H1 (cell line): ENCODE measurements at regions not wholly inside any gene's neighbourhood (a gene's known extent, or its start where the extent isn't known, plus 50 kb on each side); places are given as distances from the start of the nearest gene placed in this dataset.

ENCODE experiments used
- CTCF ChIA-PET: fragments of 300-600 bp; sonication (Branson Sonifier 250); formaldehyde crosslinking; loops from one replicate; lab custom pipeline; 2021; ENCODE audit not compliant: partially characterized antibody; lab: Charles Lee
- POLR2A ChIA-PET: fragments of 300-600 bp; sonication (Branson Sonifier 250); formaldehyde crosslinking; loops from one replicate; lab custom pipeline; 2021; ENCODE audit warnings: inconsistent platforms; ENCODE audit not compliant: partially characterized antibody; lab: Charles Lee
- DNase-seq, 2 experiments: peaks; one replicate each; pipeline versions ENCODE4 v3.0.0 to v3.0.0-alpha.2; 2010 to 2022; ENCODE audit warnings: low spot score in 2 of 2, low read depth in 1 of 2, mixed read lengths in 1 of 2
- FAIRE-seq: peaks from 2 replicates; lab custom pipeline; 2011; peaks lifted over from hg19 to GRCh38; lab: Jason Lieb, UNC
- H2AFZ ChIP-seq: 2 replicates; pipeline ENCODE4 v1.8.1; 2012; ENCODE audit warnings: low read length, inconsistent platforms
- H2AK5ac ChIP-seq: 2 replicates; pipeline ENCODE4 v1.6.1; 2013; ENCODE audit warnings: low read depth, low read length
- H2BK120ac ChIP-seq: replicated peaks from 2 replicates; pipeline ENCODE3; 2013; ENCODE audit warnings: low read depth, low read length, inconsistent platforms
- H2BK12ac ChIP-seq: 2 replicates; pipeline ENCODE4 v1.6.1; 2013; ENCODE audit warnings: low read depth, low read length
- H2BK15ac ChIP-seq: 2 replicates; pipeline ENCODE4 v1.6.1; 2013; ENCODE audit warnings: low read length
- H2BK20ac ChIP-seq: 2 replicates; pipeline ENCODE4 v1.6.1; 2013; ENCODE audit warnings: low read length
- H2BK5ac ChIP-seq: 2 replicates; pipeline ENCODE4 v1.6.1; 2013; ENCODE audit warnings: low read depth, low read length
- H3K14ac ChIP-seq: 2 replicates; pipeline ENCODE4 v1.6.1; 2013; ENCODE audit warnings: inconsistent platforms; ENCODE audit not compliant: insufficient read length
- H3K18ac ChIP-seq: 2 replicates; pipeline ENCODE4 v1.6.1; 2013; ENCODE audit warnings: low read length; ENCODE audit errors: extremely low read depth
- H3K23ac ChIP-seq: 2 replicates; pipeline ENCODE4 v1.6.1; 2013; ENCODE audit warnings: inconsistent platforms; ENCODE audit not compliant: insufficient read length
- H3K23me2 ChIP-seq: 2 replicates; pipeline ENCODE4 v1.6.1; 2013; ENCODE audit warnings: low read depth, low read length
- H3K27ac ChIP-seq: 2 replicates; pipeline ENCODE4 v1.6.1; 2011; ENCODE audit warnings: low read depth, low read length, inconsistent platforms
- H3K27me3 ChIP-seq, 4 experiments: replicated peaks in 1 of 4; 1 replicate in 1 of 4; 2 replicates in 3 of 4; pipeline versions ENCODE4 v1.6.1 to v1.8.1; 2011 to 2013; ENCODE audit warnings: low read length in 3 of 4, mild to moderate bottlenecking in 3 of 4, inconsistent platforms in 2 of 4, mixed read lengths in 2 of 4, moderate library complexity in 1 of 4; ENCODE audit not compliant: control insufficient read depth in 3 of 4, insufficient read depth in 3 of 4; ENCODE audit errors: extremely low read depth in 1 of 4
- H3K36me3 ChIP-seq, 4 experiments: 2 replicates each; pipeline versions ENCODE4 v1.6.1 to v1.8.1; 2011 to 2013; ENCODE audit warnings: mild to moderate bottlenecking in 4 of 4, low read length in 3 of 4, moderate library complexity in 2 of 4, control low read depth in 1 of 4, inconsistent platforms in 1 of 4; ENCODE audit not compliant: insufficient read depth in 4 of 4, control insufficient read depth in 2 of 4
- H3K4ac ChIP-seq: replicated peaks from 2 replicates; pipeline ENCODE3; 2013; ENCODE audit warnings: low read length, low read depth, mixed read lengths, inconsistent platforms; ENCODE audit not compliant: insufficient read length
- H3K4me1 ChIP-seq, 4 experiments: replicated peaks in 1 of 4; 1 replicate in 1 of 4; 2 replicates in 3 of 4; pipeline versions ENCODE4 v1.6.1 to v1.8.1; 2011 to 2013; ENCODE audit warnings: low read length in 3 of 4, inconsistent platforms in 2 of 4, mixed read lengths in 1 of 4; ENCODE audit not compliant: insufficient read depth in 4 of 4, control insufficient read depth in 3 of 4
- H3K4me2 ChIP-seq, 2 experiments: 2 replicates each; pipeline versions ENCODE4 v1.6.1 to v1.8.1; 2011 to 2013; ENCODE audit warnings: low read depth in 2 of 2, low read length in 2 of 2, control low read depth in 1 of 2, inconsistent platforms in 1 of 2, mild to moderate bottlenecking in 1 of 2; ENCODE audit not compliant: insufficient read depth in 1 of 2
- H3K4me3 ChIP-seq, 4 experiments: fragments of 200-600, 300-600 bp in 1 of 4; sonication (generic), shearing (Covaris generic), sonication (Bioruptor Twin) in 1 of 4; 2 replicates each; pipeline versions ENCODE4 v1.5.1 to v1.8.1; 2011 to 2016; ENCODE audit warnings: low read length in 4 of 4, low read depth in 3 of 4, control low read depth in 2 of 4, inconsistent platforms in 2 of 4, mild to moderate bottlenecking in 2 of 4, mixed read lengths in 1 of 4, moderate library complexity in 1 of 4; ENCODE audit not compliant: insufficient read depth in 2 of 4; ENCODE audit errors: extremely low read depth in 1 of 4
- H3K56ac ChIP-seq: replicated peaks from 2 replicates; pipeline ENCODE3; 2013; ENCODE audit warnings: low read depth, mild to moderate bottlenecking, mixed read lengths, low read length, inconsistent platforms; ENCODE audit not compliant: insufficient read length
- H3K79me1 ChIP-seq: 2 replicates; pipeline ENCODE4 v1.6.1; 2013; ENCODE audit warnings: low read depth, low read length, control low read depth
- H3K79me2 ChIP-seq, 2 experiments: 2 replicates each; pipeline versions ENCODE4 v1.6.1 to v1.8.1; 2012 to 2013; ENCODE audit warnings: low read length in 2 of 2, mild to moderate bottlenecking in 2 of 2, inconsistent platforms in 1 of 2; ENCODE audit not compliant: insufficient read depth in 2 of 2, control insufficient read depth in 1 of 2
- H3K9ac ChIP-seq, 4 experiments: replicated peaks in 1 of 4; 1 replicate in 1 of 4; 2 replicates in 3 of 4; pipeline versions ENCODE4 v1.6.1 to v1.8.1; 2011 to 2013; ENCODE audit warnings: low read depth in 3 of 4, low read length in 3 of 4, control low read depth in 2 of 4, mild to moderate bottlenecking in 2 of 4, moderate library complexity in 2 of 4, inconsistent platforms in 1 of 4; ENCODE audit errors: extremely low read depth in 1 of 4
- H3K9me3 ChIP-seq, 2 experiments: 2 replicates each; pipeline versions ENCODE4 v1.6.1 to v1.8.1; 2012 to 2013; ENCODE audit warnings: mild to moderate bottlenecking in 2 of 2, moderate library complexity in 2 of 2, control low read depth in 1 of 2, inconsistent platforms in 1 of 2, low read depth in 1 of 2, low read length in 1 of 2, mixed read lengths in 1 of 2; ENCODE audit not compliant: insufficient read depth in 2 of 2
- H4K20me1 ChIP-seq, 2 experiments: replicated peaks in 1 of 2; 2 replicates each; pipeline versions ENCODE3 to v1.8.1; 2011 to 2013; ENCODE audit warnings: inconsistent platforms in 2 of 2, low read length in 2 of 2, mild to moderate bottlenecking in 1 of 2; ENCODE audit not compliant: insufficient read depth in 2 of 2, control insufficient read depth in 1 of 2
- H4K5ac ChIP-seq: 2 replicates; pipeline ENCODE4 v1.6.1; 2013; ENCODE audit warnings: low read length, low read depth, mixed read lengths, inconsistent platforms; ENCODE audit not compliant: insufficient read length
- H4K8ac ChIP-seq: 2 replicates; pipeline ENCODE4 v1.8.0; 2013; ENCODE audit warnings: mild to moderate bottlenecking, moderate library complexity, low read length, inconsistent platforms; ENCODE audit not compliant: insufficient read depth; ENCODE audit errors: extremely low read depth
- H4K91ac ChIP-seq: replicated peaks from 2 replicates; pipeline ENCODE3; 2013; ENCODE audit warnings: low read length, mixed read lengths, inconsistent platforms; ENCODE audit not compliant: insufficient read length
- ASH2L ChIP-seq: fragments of 200-600, 300-600 bp; sonication (generic); IDR thresholded peaks from one replicate; pipeline ENCODE4 v1.7.1; 2017; ENCODE audit warnings: low read length
- ATF3 ChIP-seq: IDR thresholded peaks from 2 replicates; pipeline ENCODE4 v1.6.1; 2011; ENCODE audit warnings: low read depth, mild to moderate bottlenecking, low read length; ENCODE audit not compliant: insufficient read depth
- BACH1 ChIP-seq: IDR thresholded peaks from 2 replicates; pipeline ENCODE4 v1.6.1; 2012; ENCODE audit warnings: low read length, improper control_type of control experiment
- CHD1 ChIP-seq: IDR thresholded peaks from 2 replicates; pipeline ENCODE4 v1.6.1; 2012; ENCODE audit warnings: low read depth, low read length, improper control_type of control experiment
- EZH2 ChIP-seq: fragments of 200-600 bp; sonication (generic); IDR thresholded peaks from 2 replicates; pipeline ENCODE4 v1.7.1; 2012; ENCODE audit warnings: low read depth, mild to moderate bottlenecking, moderate library complexity, low read length, inconsistent platforms; ENCODE audit not compliant: severe bottlenecking
- HDAC2 ChIP-seq, 2 experiments: fragments of 300-600 bp in 1 of 2; sonication (generic) in 1 of 2; IDR thresholded peaks; 2 replicates each; pipeline ENCODE4 v1.6.1; 2011 to 2012; ENCODE audit warnings: low read depth in 2 of 2, low read length in 2 of 2, mild to moderate bottlenecking in 2 of 2, moderate library complexity in 2 of 2, borderline replicate concordance in 1 of 2, inconsistent platforms in 1 of 2
- NANOG ChIP-seq: IDR thresholded peaks from 2 replicates; pipeline ENCODE4 v1.6.1; 2011; ENCODE audit warnings: low read length, low read depth, mild to moderate bottlenecking, inconsistent platforms; ENCODE audit not compliant: insufficient read depth, poor library complexity, severe bottlenecking
- NRF1 ChIP-seq: IDR thresholded peaks from 2 replicates; pipeline ENCODE4 v1.6.1; 2011; ENCODE audit warnings: mild to moderate bottlenecking, low read depth, low read length, improper control_type of control experiment
- RBBP5 ChIP-seq: IDR thresholded peaks from 2 replicates; pipeline ENCODE4 v1.7.1; 2012; ENCODE audit warnings: low read depth, mild to moderate bottlenecking, inconsistent platforms, low read length, moderate library complexity, borderline replicate concordance
- RXRA ChIP-seq: IDR thresholded peaks from 2 replicates; pipeline ENCODE4 v1.6.1; 2011; ENCODE audit warnings: low read depth, mild to moderate bottlenecking, low read length, moderate library complexity; ENCODE audit not compliant: insufficient read depth
- SAP30 ChIP-seq: fragments of 300-600 bp; sonication (generic); IDR thresholded peaks from 2 replicates; pipeline ENCODE4 v1.7.1; 2012; ENCODE audit warnings: low read length, moderate library complexity, mild to moderate bottlenecking, inconsistent platforms; ENCODE audit not compliant: insufficient read depth, insufficient replicate concordance
- USF2 ChIP-seq: IDR thresholded peaks from 2 replicates; pipeline ENCODE4 v1.6.1; 2011; ENCODE audit warnings: low read length, improper control_type of control experiment
- WGBS, 2 experiments: shearing (Covaris generic) in 1 of 2; methylation state at CpG; one replicate each; pipeline versions ENCODE4 v1.1.6 to v1.1.7; 2013 to 2015; ENCODE audit warnings: low lambda C conversion rate in 2 of 2, mixed read lengths in 2 of 2, inconsistent platforms in 1 of 2, low coverage in 1 of 2, missing lambda C conversion rate in 1 of 2; ENCODE audit not compliant: insufficient replicate concordance in 2 of 2, insufficient coverage in 1 of 2, insufficient read length in 1 of 2; ENCODE audit errors: extremely low coverage in 1 of 2, missing lambda C conversion rate in 1 of 2; 5-methylcytosine and 5-hydroxymethylcytosine counted together

- no peak overlapping the region for H3K23ac ChIP-seq
- ChIA-PET CTCF (interaction anchor here (1.2 kb wide), 1 partner anchor 1030 kb away, joined by 3 read pairs; no protein-coding TSS in a partner anchor), POLR2A (no interaction called here)
- no peak overlapping the region for H3K4ac ChIP-seq
- no peak overlapping the region for H3K27ac ChIP-seq
- no peak overlapping the region for H3K18ac ChIP-seq
- no peaks in the 10 kb centered on the region for H3K79me2 ChIP-seq
- no peak overlapping the region for H2AFZ ChIP-seq
- H3K27me3 ChIP-seq: no peaks in the 10 kb centered on the region
- no peaks in the 10 kb centered on the region for H3K79me1 ChIP-seq
- H4K5ac ChIP-seq: no peak overlapping the region
- H2BK120ac ChIP-seq: no peak overlapping the region
- H3K4me1 ChIP-seq: peaks cover 0 to 3% (median 0%) of the 10 kb centered on the region in 4 experiments; a peak in 3 of 7 replicates
- no peak overlapping the region for H3K4me2 ChIP-seq
- no peaks in the 10 kb centered on the region for H4K20me1 ChIP-seq
- H2BK5ac ChIP-seq: no peak overlapping the region
- no peak overlapping the region for H3K4me3 ChIP-seq
- H2BK15ac ChIP-seq: no peak overlapping the region
- no peak overlapping the region for H4K8ac ChIP-seq
- DNase-seq (no peak), FAIRE-seq (no peak)
- H3K14ac ChIP-seq: no peak overlapping the region
- no peak overlapping the region for H2BK20ac ChIP-seq
- H4K91ac ChIP-seq: no peak overlapping the region
- H3K9me3 ChIP-seq: no peaks in the 10 kb centered on the region; a peak in 1 of 4 replicates
- no peaks in the 10 kb centered on the region for H3K23me2 ChIP-seq
- 80% methylated on average over 1 of the region's 1 CpG; no CpG with 5 or more reads in 1 of the 2 experiments for WGBS, 2 experiments
- H2AK5ac ChIP-seq: no peak overlapping the region
- no peak overlapping the region for H3K9ac ChIP-seq
- no peak overlapping the region for H3K56ac ChIP-seq
- H2BK12ac ChIP-seq: no peak overlapping the region
- H3K36me3 ChIP-seq: no peaks in the 10 kb centered on the region
- TF ChIP-seq SAP30 (no peak), BACH1 (no peak), HDAC2 (IDR thresholded peaks at IDR 0.05; ENCODE audit: borderline replicate concordance in 1 of 2, low read depth in 2 of 2, low read length in 2 of 2) (no peak), ASH2L (no peak), USF2 (no peak), EZH2 (no peak), NANOG (no peak), CHD1 (no peak), RBBP5 (no peak), ATF3 (no peak), RXRA (no peak), NRF1 (no peak)
These were observed 127.3 kb upstream of the RORB start for GRCh38 chr9:74369844-74370243.
